Astrocyte of the spinal cord (primary cell): ENCODE measurements at regions not wholly inside any gene's neighbourhood (a gene's known extent, or its start where the extent isn't known, plus 50 kb on each side); places are given as distances from the start of the nearest gene placed in this dataset.

Experiments used
- DNase-seq: peaks from one replicate; pipeline ENCODE4 v3.0.0; 2011; ENCODE audit warnings: low read depth, low spot score
- H3K4me3 ChIP-seq: 2 replicates; pipeline ENCODE4 v1.5.1; 2011; ENCODE audit warnings: low read depth, mild to moderate bottlenecking, low read length, moderate library complexity
- in situ Hi-C: cut with HindIII; loops from 2 replicates; pipeline ENCODE4 v1.10.0; 2017; ENCODE audit warnings: low sequenced_read_pairs
- TF ChIP-seq, protein P1 (sequence below): IDR thresholded peaks from 2 replicates; pipeline ENCODE4 v1.5.1; 2012; ENCODE audit warnings: low read depth, mild to moderate bottlenecking, low read length, inconsistent platforms

DNA sequence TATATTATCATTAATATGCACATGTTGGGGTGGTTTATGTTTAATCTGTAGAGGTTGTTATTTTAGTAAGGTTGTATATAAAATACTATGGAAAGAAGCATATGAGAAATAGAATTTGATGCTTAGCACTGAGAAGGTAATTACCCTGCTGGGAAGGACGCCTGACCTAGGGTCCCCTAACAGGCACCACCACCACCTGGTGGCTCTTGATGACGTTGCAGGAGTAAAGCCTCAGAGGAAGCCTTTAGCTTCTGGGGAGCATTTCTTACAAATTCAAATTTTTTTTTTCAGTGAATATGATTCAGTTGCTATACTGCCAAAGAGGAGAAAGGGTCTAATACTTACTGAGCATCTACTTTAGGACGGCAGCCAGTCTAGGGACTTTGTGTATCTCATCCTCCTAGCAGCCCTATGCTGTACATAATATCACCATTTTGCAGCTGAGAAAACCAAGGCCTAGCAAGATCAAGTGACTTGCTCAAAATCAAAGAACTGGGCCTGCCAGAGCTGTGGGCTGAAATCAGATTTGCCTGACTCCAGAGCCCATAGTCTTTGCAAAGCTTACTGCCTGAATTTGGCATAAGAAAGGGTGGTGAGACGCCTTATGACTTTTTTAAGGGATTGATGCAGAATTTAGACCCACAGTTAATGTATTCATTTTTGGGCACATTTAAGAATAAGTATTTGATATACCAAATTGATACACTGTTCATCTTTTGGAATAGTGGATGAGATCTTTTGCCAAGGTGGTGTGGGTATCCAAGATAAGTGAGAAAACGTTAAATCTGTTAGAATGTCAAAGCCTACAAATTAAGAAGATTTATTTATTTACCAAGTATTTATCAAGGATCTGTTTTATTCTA is 78.8 kb upstream of the GAREM1 start:
- TF ChIP-seq, protein P1, sequence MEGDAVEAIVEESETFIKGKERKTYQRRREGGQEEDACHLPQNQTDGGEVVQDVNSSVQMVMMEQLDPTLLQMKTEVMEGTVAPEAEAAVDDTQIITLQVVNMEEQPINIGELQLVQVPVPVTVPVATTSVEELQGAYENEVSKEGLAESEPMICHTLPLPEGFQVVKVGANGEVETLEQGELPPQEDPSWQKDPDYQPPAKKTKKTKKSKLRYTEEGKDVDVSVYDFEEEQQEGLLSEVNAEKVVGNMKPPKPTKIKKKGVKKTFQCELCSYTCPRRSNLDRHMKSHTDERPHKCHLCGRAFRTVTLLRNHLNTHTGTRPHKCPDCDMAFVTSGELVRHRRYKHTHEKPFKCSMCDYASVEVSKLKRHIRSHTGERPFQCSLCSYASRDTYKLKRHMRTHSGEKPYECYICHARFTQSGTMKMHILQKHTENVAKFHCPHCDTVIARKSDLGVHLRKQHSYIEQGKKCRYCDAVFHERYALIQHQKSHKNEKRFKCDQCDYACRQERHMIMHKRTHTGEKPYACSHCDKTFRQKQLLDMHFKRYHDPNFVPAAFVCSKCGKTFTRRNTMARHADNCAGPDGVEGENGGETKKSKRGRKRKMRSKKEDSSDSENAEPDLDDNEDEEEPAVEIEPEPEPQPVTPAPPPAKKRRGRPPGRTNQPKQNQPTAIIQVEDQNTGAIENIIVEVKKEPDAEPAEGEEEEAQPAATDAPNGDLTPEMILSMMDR = peak; percentile 84
- peak; percentile 44 for DNase-seq
- in situ Hi-C loops = no loop called here
- H3K4me3 ChIP-seq = no peak overlapping the region

DNA sequence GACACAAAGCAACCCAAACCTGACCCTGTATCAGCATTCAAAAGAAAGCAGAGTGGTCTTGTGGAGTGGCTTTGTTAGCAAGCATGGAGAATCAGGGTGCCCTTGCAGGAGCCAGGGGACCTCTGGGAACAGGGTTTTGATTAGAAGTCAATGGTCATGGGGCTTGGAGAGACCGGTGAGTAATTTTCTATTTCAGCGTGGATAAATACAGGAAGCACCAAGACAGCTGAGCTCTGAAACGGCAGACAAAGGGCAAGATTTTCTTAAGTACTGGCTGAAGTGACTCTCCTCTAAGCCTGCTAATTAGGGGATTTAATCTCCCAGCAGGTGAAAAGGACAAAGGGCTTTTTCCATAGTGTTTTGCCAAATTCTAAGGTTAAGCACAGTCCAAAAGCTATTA is 78.0 kb upstream of the GAREM1 start:
- no peak overlapping the region for H3K4me3 ChIP-seq
- no peak for DNase-seq
- TF ChIP-seq, protein P1 = no peak
- in situ Hi-C loops = no loop called here

DNA sequence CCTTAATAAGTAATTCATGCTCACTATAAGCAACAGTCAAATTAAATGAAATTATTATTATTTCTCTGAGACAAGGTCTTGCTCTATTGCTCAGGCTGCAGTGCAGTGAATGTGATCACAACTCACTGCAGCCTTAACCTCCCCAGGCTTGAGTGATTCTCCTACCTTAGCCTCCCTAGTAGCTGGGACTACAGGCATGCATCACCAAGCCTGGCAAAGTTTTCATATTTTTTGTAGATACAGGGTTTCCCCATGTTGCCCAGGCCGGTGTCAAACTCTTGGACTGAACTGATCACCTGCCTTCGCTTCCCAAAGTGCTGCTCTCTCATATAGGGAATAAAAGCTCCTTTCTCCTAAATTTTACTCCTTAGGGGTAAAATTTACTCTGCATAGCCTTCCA is 74.9 kb upstream of the GAREM1 start:
- no peak overlapping the region for H3K4me3 ChIP-seq
- DNase-seq = no peak
- in situ Hi-C loops = no loop called here
- TF ChIP-seq, protein P1 = no peak

DNA sequence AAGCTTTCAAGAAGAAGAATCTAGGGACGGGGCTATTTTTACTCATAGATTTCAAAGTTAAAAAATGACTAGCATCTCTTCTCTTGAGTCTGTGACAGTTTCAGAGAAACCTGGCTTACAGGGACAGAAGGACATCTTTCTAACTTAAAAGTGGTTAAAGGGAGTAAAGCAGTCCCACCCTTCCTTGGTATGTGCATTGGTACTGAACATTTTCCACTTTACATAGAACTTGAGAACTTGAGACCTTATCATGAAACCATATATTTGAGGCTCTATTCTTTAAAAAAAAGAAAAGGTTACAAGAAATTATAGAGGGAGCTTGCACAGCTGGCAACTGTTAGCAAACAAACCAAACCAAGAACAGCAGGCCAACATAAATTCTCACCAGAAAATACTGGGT is 73.4 kb upstream of the GAREM1 start:
- DNase-seq = no peak
- in situ Hi-C loops = no loop called here
- no peak overlapping the region for H3K4me3 ChIP-seq
- TF ChIP-seq, protein P1 = no peak

DNA sequence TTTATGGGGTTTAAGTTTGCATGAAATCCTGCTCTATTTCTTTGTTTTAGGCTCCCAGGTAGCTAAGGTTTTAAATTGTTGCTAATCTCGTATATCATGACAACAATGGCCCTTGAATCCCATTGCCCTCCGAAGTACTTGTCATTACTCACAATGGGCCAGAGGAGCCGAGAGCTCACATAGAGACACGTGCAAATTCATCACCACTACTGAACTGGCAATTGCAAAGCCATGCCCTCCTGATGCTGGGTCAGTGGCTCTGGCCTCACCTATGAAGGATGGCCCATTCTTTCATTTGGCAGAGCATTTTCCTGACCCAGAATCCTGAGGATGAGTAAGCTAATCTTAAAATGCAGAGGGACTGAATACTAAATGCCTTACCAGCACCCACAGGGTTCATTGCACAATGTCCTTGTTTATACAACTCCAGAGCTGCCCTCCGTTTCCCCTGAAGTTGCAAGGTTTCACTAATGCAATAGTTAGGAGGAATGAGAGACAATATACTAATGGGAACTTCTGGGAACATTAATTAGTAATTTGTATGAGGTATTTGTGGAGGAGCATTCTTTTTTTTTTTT is 71.6 kb upstream of the GAREM1 start:
- TF ChIP-seq, protein P1 = no peak
- H3K4me3 ChIP-seq = no peak overlapping the region
- in situ Hi-C loops = no loop called here
- no peak for DNase-seq

DNA sequence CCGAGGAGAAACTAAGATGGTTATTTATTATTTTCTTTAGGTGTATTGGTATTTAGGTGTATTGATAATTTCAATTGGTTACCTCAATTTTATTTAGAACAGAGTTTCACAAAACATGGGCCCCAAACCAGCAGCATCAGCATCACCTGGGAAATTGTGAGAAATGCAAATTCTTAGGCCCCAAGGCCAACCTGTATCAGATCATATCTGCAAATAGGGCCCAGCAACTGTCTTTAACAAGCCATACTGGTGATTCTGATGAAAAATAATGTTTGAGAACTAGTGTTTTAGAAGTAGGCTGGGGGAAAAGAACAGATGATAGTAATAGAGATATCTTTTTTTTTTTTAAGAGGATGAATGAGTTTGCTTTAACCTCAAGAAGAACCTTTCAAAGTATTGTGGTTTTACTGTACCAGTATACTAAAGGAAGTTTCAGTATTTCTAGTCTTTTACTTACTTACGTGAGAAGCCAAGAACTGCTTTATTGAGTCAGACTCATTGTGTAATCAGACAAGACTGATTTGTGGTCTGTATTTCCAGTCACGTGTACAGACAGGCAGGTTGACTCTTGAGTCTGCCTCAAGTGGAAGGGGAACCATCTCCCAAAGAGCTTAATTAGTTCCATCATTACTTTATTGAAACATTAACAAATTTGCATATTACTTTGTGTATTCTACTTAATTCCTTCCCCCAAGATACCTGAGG is 60.4 kb upstream of the GAREM1 start:
- in situ Hi-C loops = no loop called here
- TF ChIP-seq, protein P1 = no peak

More for the DNA sequence above, 60.4 kb upstream of the GAREM1 start:
- peak; percentile 54 for DNase-seq
- H3K4me3 ChIP-seq = no peak overlapping the region
